ENCODE measurements at regions not wholly inside any gene's neighbourhood (a gene's known extent, or its start where the extent isn't known, plus 50 kb on each side); places are given as distances from the start of the nearest gene placed in this dataset.
"Not testable (repeated sequence)": the region's sequence is repeated elsewhere in the genome, so short reads cannot be mapped to it uniquely, and the experiment has no call there.

GRCh38 chr18:68172842-68173549 is 541.9 kb downstream of the TMX3 start:
- CTCF ChIA-PET: no interaction called here
- Histone ChIP-seq H3K4me3 (ENCODE audit: low read depth, low read length) (no peak overlapping the region), H3K27me3 (ENCODE audit: control insufficient read depth, insufficient read depth, low read length) (no peaks in the 10 kb centered on the region), H3K36me3 (ENCODE audit: control insufficient read depth, insufficient read depth, low read length) (no peaks in the 10 kb centered on the region)
- POLR2A ChIA-PET: no interaction called here
- no peak for TF ChIP-seq CTCF (IDR thresholded peaks at IDR 0.05; ENCODE audit: insufficient read depth, low read depth, low read length)
- DNase-seq (ENCODE audit: low read depth): no peak

GRCh38 chr18:68164909-68165308 is 550.0 kb downstream of the TMX3 start:
- POLR2A ChIA-PET: no interaction called here
- CTCF ChIA-PET: no interaction called here
- no peak for TF ChIP-seq CTCF (IDR thresholded peaks at IDR 0.05; ENCODE audit: insufficient read depth, low read depth, low read length)
- Histone ChIP-seq H3K27me3 (ENCODE audit: control insufficient read depth, insufficient read depth, low read length) (no peaks in the 10 kb centered on the region), H3K36me3 (ENCODE audit: control insufficient read depth, insufficient read depth, low read length) (no peaks in the 10 kb centered on the region), H3K4me3 (ENCODE audit: low read depth, low read length) (no peak overlapping the region)
- DNase-seq (ENCODE audit: low read depth): no peak

GRCh38 chr18:68153821-68154220 is 561.1 kb downstream of the TMX3 start:
- DNase-seq (ENCODE audit: low read depth); CTCF ChIA-PET; H3K27me3 ChIP-seq (ENCODE audit: control insufficient read depth, insufficient read depth, low read length); POLR2A ChIA-PET; H3K4me3 ChIP-seq (ENCODE audit: low read depth, low read length); H3K36me3 ChIP-seq (ENCODE audit: control insufficient read depth, insufficient read depth, low read length): not testable (repeated sequence)

- no peak for TF ChIP-seq CTCF (IDR thresholded peaks at IDR 0.05; ENCODE audit: insufficient read depth, low read depth, low read length)
- ChIA-PET POLR2A (interaction anchor here (0.5 kb wide), 1 partner anchor 219 kb away, joined by 4 read pairs; no protein-coding TSS in a partner anchor), CTCF (no interaction called here)
- no peak for DNase-seq (ENCODE audit: low read depth)
- Histone ChIP-seq H3K36me3 (ENCODE audit: control insufficient read depth, insufficient read depth, low read length) (no peaks in the 10 kb centered on the region), H3K27me3 (ENCODE audit: control insufficient read depth, insufficient read depth, low read length) (no peaks in the 10 kb centered on the region), H3K4me3 (ENCODE audit: low read depth, low read length) (no peak overlapping the region)
Observed at GRCh38 chr18:68152770-68153169, 562.1 kb downstream of the TMX3 start.

- no peak for TF ChIP-seq CTCF (IDR thresholded peaks at IDR 0.05; ENCODE audit: insufficient read depth, low read depth, low read length)
- no peak for DNase-seq (ENCODE audit: low read depth)
- no peaks in the 10 kb centered on the region for H3K27me3 ChIP-seq (ENCODE audit: control insufficient read depth, insufficient read depth, low read length)
- H3K4me3 ChIP-seq (ENCODE audit: low read depth, low read length): no peak overlapping the region
- CTCF ChIA-PET: no interaction called here
- POLR2A ChIA-PET: no interaction called here
- no peaks in the 10 kb centered on the region for H3K36me3 ChIP-seq (ENCODE audit: control insufficient read depth, insufficient read depth, low read length)
Observed at GRCh38 chr18:68150961-68151360, 563.9 kb downstream of the TMX3 start.

- no peak for DNase-seq (ENCODE audit: low read depth)
- TF ChIP-seq CTCF (IDR thresholded peaks at IDR 0.05; ENCODE audit: insufficient read depth, low read depth, low read length): no peak
- CTCF ChIA-PET: no interaction called here
- Histone ChIP-seq H3K36me3 (ENCODE audit: control insufficient read depth, insufficient read depth, low read length) (no peaks in the 10 kb centered on the region), H3K4me3 (ENCODE audit: low read depth, low read length) (no peak overlapping the region), H3K27me3 (ENCODE audit: control insufficient read depth, insufficient read depth, low read length) (no peaks in the 10 kb centered on the region)
- POLR2A ChIA-PET: interaction anchor here (0.7 kb wide), 1 partner anchor 83 kb away, joined by 3 read pairs; no protein-coding TSS in a partner anchor
Observed at GRCh38 chr18:68148863-68149262, 566.0 kb downstream of the TMX3 start.
